BE2C (cell line): ENCODE measurements at regions not wholly inside any gene's neighbourhood (a gene's known extent, or its start where the extent isn't known, plus 50 kb on each side); places are given as distances from the start of the nearest gene placed in this dataset.

Experiments
- DNase-seq: peaks from one replicate; pipeline ENCODE4 v3.0.0-alpha.2; 2020
- H3K27me3 ChIP-seq: fragments of 250-450 bp; sonication (Bioruptor Pico); 2 replicates; pipeline ENCODE4 v1.5.1; 2020; ENCODE audit warnings: mild to moderate bottlenecking
- H3K36me3 ChIP-seq: fragments of 250-450 bp; sonication (Bioruptor Pico); 2 replicates; pipeline ENCODE4 v1.5.1; 2020; ENCODE audit warnings: mild to moderate bottlenecking
- H3K4me1 ChIP-seq: fragments of 250-450 bp; sonication (Bioruptor Pico); 2 replicates; pipeline ENCODE4 v1.5.1; 2020
- H3K4me3 ChIP-seq: 2 replicates; pipeline ENCODE4 v1.5.1; 2011; ENCODE audit warnings: low read depth, low read length
- H3K9me3 ChIP-seq: fragments of 250-450 bp; sonication (Bioruptor Pico); 2 replicates; pipeline ENCODE4 v1.5.1; 2020
- CTCF ChIP-seq: IDR thresholded peaks from 2 replicates; pipeline ENCODE4 v1.5.1; 2012; ENCODE audit warnings: mild to moderate bottlenecking, low read depth, low read length

- no peak for DNase-seq
Observed at GRCh38 chr12:111291357-111291756, 77.5 kb downstream of the PHETA1 start.

DNA sequence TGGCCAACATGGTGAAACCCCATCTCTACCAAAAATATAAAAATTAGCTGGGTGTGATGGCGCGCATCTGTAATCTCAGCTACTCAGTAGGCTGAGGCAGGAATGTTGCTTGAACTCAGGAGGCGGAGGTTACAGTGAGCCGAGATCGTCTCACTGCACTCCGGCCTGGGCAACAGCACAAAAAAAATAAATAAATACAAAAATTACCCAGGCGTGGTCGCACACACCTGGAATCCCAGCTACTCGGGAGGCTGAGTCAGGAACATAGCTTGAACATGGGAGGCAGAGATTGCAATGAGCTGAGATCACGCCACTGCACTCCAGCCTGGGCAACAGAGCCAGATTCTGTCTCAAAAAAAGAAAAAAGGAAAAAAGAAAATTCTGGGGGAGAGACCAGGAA lies 80.1 kb downstream of the PHETA1 start:
- no peaks in the 10 kb centered on the region for H3K4me1 ChIP-seq
- H3K36me3 ChIP-seq, result no peaks in the 10 kb centered on the region
- no peak overlapping the region for H3K4me3 ChIP-seq
- H3K27me3 ChIP-seq, result no peaks in the 10 kb centered on the region; the same call in 1 of the 2 replicates
- DNase-seq, result no peak
- TF ChIP-seq CTCF, result no peak
- H3K9me3 ChIP-seq, result 0 out of 2 replicates have a peak, but pooled peaks cover 3% of the 10 kb centered on the region

More at GRCh38 chr12:111291357-111291756, 77.5 kb downstream of the PHETA1 start:
- 0 out of 2 replicates have a peak, but pooled peaks cover 3% of the 10 kb centered on the region for H3K9me3 ChIP-seq
- H3K36me3 ChIP-seq, result no peaks in the 10 kb centered on the region
- no peak overlapping the region for H3K4me3 ChIP-seq
- TF ChIP-seq CTCF, result no peak
- no peaks in the 10 kb centered on the region; the same call in 1 of the 2 replicates for H3K27me3 ChIP-seq
- no peaks in the 10 kb centered on the region for H3K4me1 ChIP-seq

DNA sequence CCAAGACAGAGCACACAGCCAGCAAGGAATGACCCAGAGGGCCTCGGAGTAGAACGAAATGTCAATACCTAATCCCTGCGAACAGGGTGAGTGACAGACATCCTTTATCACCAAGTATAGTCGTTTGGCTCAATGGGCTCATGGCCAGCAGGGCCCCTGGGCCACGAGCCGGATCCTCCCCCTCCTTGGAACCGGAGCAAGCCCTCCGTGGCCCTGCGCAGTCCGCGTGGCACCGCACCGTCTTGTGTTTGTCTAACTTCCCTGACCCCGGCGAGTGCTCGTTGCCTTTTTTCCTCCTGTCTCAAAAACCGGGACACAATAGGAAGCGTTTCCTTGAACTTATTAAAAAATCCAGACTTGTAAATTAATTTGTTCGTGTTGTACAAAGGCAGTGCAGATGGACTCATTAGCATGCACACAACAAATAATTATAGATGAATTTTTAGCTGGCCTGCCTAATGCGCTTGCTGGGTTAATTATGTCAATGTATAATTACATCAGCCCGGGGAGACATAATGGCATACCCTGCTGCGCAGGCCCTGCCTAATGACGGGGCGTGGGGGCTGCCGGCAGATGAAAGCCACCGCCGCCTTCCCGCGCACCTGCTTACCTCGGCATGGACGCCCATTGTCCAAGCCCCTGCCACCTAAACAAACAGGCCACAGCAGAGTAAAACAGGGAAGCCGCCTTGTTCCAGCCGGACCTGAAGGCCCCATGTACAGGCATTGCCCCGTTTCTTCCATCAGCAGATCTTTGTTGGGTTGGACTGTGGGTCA lies 81.6 kb downstream of the PHETA1 start:
- no peaks in the 10 kb centered on the region for H3K4me1 ChIP-seq
- no peaks in the 10 kb centered on the region for H3K36me3 ChIP-seq
- H3K4me3 ChIP-seq, result no peak overlapping the region
- no peak for TF ChIP-seq CTCF
- 0 out of 2 replicates have a peak, but pooled peaks cover 3% of the 10 kb centered on the region for H3K9me3 ChIP-seq
- no peaks in the 10 kb centered on the region; the same call in 1 of the 2 replicates for H3K27me3 ChIP-seq
- no peak for DNase-seq

GRCh38 chr12:111285200-111285599 lies 83.7 kb downstream of the PHETA1 start:
- no peak overlapping the region for H3K4me3 ChIP-seq
- H3K27me3 ChIP-seq, result no peaks in the 10 kb centered on the region; the same call in 1 of the 2 replicates
- no peaks in the 10 kb centered on the region for H3K36me3 ChIP-seq
- H3K4me1 ChIP-seq, result no peaks in the 10 kb centered on the region
- DNase-seq, result no peak
- no peaks in the 10 kb centered on the region for H3K9me3 ChIP-seq
- TF ChIP-seq CTCF, result no peak

DNA sequence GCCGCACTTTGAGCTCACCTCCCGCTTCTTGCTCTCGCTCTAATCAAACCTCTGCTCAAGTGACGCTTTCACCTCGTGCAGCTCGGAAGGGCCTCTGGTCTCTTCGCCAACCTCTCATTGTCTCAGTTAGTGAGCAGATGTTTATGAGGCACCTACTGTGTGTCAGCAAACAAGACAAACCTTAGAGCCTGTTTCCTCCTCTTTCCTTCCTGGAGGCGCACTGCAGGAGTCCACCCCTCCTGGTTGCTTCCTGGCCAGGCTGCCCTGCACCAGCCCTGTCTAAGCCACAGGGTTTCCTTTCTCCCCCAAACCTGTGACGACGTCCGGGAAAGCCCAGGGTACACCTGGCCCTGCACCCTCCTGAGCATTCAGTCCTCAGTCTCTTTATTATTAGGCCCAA lies 84.2 kb downstream of the PHETA1 start:
- no peaks in the 10 kb centered on the region for H3K36me3 ChIP-seq
- no peaks in the 10 kb centered on the region for H3K4me1 ChIP-seq
- no peak for TF ChIP-seq CTCF
- no peak overlapping the region for H3K4me3 ChIP-seq
- H3K9me3 ChIP-seq, result no peaks in the 10 kb centered on the region
- DNase-seq, result no peak
- no peaks in the 10 kb centered on the region; the same call in 1 of the 2 replicates for H3K27me3 ChIP-seq

- no peak for DNase-seq
- Histone ChIP-seq H3K27me3 (no peaks in the 10 kb centered on the region; the same call in 1 of the 2 replicates), H3K36me3 (no peaks in the 10 kb centered on the region), H3K4me1 (no peaks in the 10 kb centered on the region), H3K4me3 (no peak overlapping the region), H3K9me3 (no peaks in the 10 kb centered on the region)
- no peak for TF ChIP-seq CTCF
Observed at GRCh38 chr12:111283966-111284365, 84.9 kb downstream of the PHETA1 start.
